GM12875 (cell line): ENCODE measurements at regions not wholly inside any gene's neighbourhood (a gene's known extent, or its start where the extent isn't known, plus 50 kb on each side); places are given as distances from the start of the nearest gene placed in this dataset.

Source experiments
- H3K4me3 ChIP-seq: one replicate; pipeline ENCODE4 v1.5.1; 2011; ENCODE audit warnings: low read depth, low read length, control low read depth
- CTCF ChIP-seq: IDR thresholded peaks from 2 replicates; pipeline ENCODE4 v1.5.1; 2011; ENCODE audit warnings: low read depth, mild to moderate bottlenecking, control low read depth, inconsistent platforms, low read length, moderate library complexity, borderline replicate concordance; ENCODE audit not compliant: insufficient read depth

GRCh38 chr2:217749008-217749407 lies 253.8 kb downstream of the TNS1 start:
- no peak overlapping the region for H3K4me3 ChIP-seq
- TF ChIP-seq CTCF: no peak

- no peak for TF ChIP-seq CTCF
- H3K4me3 ChIP-seq: no peak overlapping the region
Measured at GRCh38 chr2:217746808-217747207, 256.0 kb downstream of the TNS1 start.

- H3K4me3 ChIP-seq: no peak overlapping the region
- no peak for TF ChIP-seq CTCF
Measured at GRCh38 chr2:217743966-217744761, 258.6 kb downstream of the TNS1 start.

- TF ChIP-seq CTCF: no peak
- H3K4me3 ChIP-seq: no peak overlapping the region
Measured at GRCh38 chr2:217743407-217743806, 259.4 kb downstream of the TNS1 start.

GRCh38 chr2:217742841-217743240 lies 260.0 kb downstream of the TNS1 start:
- TF ChIP-seq CTCF: no peak
- no peak overlapping the region for H3K4me3 ChIP-seq

GRCh38 chr2:217742276-217742675 lies 260.5 kb downstream of the TNS1 start:
- no peak overlapping the region for H3K4me3 ChIP-seq
- no peak for TF ChIP-seq CTCF

- no peak overlapping the region for H3K4me3 ChIP-seq
- TF ChIP-seq CTCF: no peak
Measured at GRCh38 chr2:217741381-217741955, 261.3 kb downstream of the TNS1 start.
